Nucleus accumbens (tissue), 56 donors: ENCODE measurements at regions not wholly inside any gene's neighbourhood (a gene's known extent, or its start where the extent isn't known, plus 50 kb on each side); places are given as distances from the start of the nearest gene placed in this dataset.

ENCODE experiments used
- DNase-seq, 56 donors: peaks; one replicate each; lab custom pipeline; 2025; lab: John Stamatoyannopoulos, UW

- DNase-seq = no peak
Observed at GRCh38 chr6:156045401-156046267, 590.0 kb upstream of the NOX3 start.

GRCh38 chr6:156033598-156033997 lies 578.0 kb upstream of the NOX3 start:
- no peak for DNase-seq

GRCh38 chr6:156031516-156031915 lies 575.9 kb upstream of the NOX3 start:
- no peak for DNase-seq

GRCh38 chr6:156030053-156030452 lies 574.4 kb upstream of the NOX3 start:
- DNase-seq = no peak

GRCh38 chr6:156029286-156029985 lies 573.8 kb upstream of the NOX3 start:
- DNase-seq = no peak

GRCh38 chr6:156028335-156029131 lies 572.9 kb upstream of the NOX3 start:
- DNase-seq = peak in 3 of 56 donors; percentile 0 to 2 (median 0)

- DNase-seq = no peak
Observed at GRCh38 chr6:156027248-156027626, 571.6 kb upstream of the NOX3 start.

GRCh38 chr6:156026486-156027247 lies 571.0 kb upstream of the NOX3 start:
- no peak for DNase-seq

- DNase-seq = no peak
Observed at GRCh38 chr6:156024339-156024738, 568.7 kb upstream of the NOX3 start.

GRCh38 chr6:156021746-156022396 lies 566.2 kb upstream of the NOX3 start:
- no peak for DNase-seq

- no peak for DNase-seq
Observed at GRCh38 chr6:156017838-156018237, 562.2 kb upstream of the NOX3 start.

- DNase-seq = no peak
Observed at GRCh38 chr6:156016186-156016976, 560.7 kb upstream of the NOX3 start.

- DNase-seq = no peak
Observed at GRCh38 chr6:156013155-156013554, 557.5 kb upstream of the NOX3 start.

- no peak for DNase-seq
Observed at GRCh38 chr6:156009656-156010055, 554.0 kb upstream of the NOX3 start.

GRCh38 chr6:156004796-156005195 lies 549.2 kb upstream of the NOX3 start:
- DNase-seq = no peak

GRCh38 chr6:155996151-155996550 lies 540.5 kb upstream of the NOX3 start:
- DNase-seq = no peak

- no peak for DNase-seq
Observed at GRCh38 chr6:155995281-155995680, 539.6 kb upstream of the NOX3 start.

- no peak for DNase-seq
Observed at GRCh38 chr6:155994086-155994485, 538.4 kb upstream of the NOX3 start.

- no peak for DNase-seq
Observed at GRCh38 chr6:155993240-155993639, 537.6 kb upstream of the NOX3 start.
